ENCODE measurements at regions not wholly inside any gene's neighbourhood (a gene's known extent, or its start where the extent isn't known, plus 50 kb on each side); places are given as distances from the start of the nearest gene placed in this dataset.
A peak's percentile ranks its signal among the peaks of the same experiment; 100 is the strongest.
"Not testable (repeated sequence)": the region's sequence is repeated elsewhere in the genome, so short reads cannot be mapped to it uniquely, and the experiment has no call there.

DNA sequence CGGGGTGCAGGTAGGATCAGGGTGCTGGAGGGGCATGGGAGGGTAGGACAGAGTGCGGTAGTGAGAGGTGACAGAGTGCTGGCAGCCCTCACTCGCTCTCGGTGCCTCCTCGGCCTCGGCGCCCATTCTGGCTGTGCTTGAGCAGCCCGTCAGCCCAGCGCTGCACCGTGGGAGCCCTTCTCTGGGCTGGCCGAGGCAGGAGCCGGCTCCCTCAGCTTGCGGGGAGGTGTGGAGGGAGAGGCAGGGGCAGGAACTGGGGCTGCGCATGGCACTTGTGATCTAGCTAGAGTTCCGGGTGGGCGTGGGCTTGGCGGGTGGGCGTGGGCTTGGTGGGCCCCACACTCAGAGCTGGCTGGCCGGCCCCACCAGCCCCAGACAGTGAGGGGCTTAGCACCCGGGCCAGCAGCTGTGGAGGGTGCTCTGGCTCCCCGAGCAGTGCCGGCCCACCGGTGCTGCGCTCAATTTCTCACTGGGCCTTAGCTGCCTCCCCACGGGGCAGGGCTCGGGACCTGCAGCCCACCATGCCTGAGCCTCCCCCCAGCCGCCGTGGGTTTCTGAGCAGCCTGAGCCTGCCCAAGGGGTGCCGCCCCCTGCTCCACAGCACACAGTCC lies 112.8 kb upstream of the DUSP22 start:
- intact Hi-C loops (cut with DNase I), result no loop called here
- DNase-seq, result no peak

DNA sequence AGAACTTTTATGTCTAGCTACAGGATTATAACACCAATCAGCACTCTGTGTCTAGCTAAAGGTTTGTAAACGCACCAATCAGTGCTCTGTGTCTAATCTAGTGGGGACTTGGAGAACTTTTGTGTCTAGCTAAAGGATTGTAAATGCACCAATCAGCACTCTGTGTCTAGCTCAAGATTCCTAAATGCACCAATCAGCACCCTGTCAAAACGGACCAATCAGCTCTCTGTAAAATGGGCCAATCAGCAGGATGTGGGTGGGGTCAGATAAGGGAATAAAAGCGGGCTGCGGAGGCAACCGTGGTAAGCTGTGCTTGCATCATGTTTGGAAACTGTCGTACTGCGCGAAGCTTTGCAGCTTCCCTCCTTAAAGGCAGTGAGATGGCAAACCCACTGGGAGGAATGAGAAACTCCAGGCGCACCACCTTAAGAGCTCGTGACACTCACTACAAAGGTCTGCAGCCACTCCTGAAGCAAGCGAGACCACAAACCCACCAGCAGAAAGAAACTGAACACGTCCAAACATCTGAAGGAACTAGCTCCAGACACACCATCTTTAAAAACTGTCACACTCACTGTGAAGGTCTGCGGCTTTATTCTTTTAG lies 112.1 kb upstream of the DUSP22 start:
- intact Hi-C loops (cut with DNase I); DNase-seq: not testable (repeated sequence)

DNA sequence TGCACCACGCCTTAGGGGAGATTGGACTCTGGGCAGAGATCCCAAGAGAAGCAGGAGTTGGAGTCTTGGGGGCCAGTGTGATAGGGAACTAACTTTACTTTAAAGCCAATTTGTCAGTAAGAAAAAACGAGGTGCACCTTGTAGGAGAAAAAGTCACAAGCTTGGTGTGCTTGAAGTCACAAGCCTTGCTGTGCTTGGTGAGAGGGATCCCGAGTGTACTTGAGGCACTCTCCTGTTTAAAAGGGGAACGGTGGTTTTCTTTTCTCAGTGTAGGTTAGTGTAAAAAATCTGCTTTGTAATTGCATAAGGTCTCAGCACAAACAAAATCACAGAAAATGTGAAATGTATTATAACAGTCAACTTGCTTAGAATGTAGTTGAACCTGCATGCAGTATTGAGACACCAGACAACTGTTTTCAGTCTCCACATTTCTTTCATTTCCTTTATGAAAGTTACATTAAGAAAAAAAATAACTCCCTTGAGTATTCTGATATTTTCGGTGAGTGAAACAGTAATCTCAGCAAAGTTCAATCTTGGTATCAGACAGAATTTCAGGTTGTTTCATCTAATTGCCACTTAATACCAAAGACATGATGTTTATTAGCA lies 111.1 kb upstream of the DUSP22 start:
- intact Hi-C loops (cut with DNase I), result no loop called here

DNA sequence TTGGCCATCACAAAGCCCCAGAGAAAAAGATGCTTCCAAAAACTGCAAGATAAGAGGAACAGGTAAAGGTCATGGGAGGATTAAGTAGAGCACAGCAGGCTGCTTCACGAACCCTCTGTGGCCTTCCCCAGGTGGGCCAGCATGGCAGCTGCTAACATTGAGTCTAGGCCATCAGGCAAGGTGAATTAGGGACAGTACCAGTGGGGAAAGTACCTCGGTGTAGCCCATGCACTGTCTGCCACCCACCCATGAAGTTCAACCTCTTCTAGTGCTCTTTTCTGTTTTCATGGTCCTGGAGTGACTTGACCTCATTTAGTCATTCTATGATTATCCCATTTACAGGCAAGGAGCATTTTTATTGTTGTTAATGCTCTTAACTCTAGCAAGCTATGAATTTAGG lies 108.6 kb upstream of the DUSP22 start:
- intact Hi-C loops (cut with DNase I), result no loop called here

More for the DNA sequence above, 111.1 kb upstream of the DUSP22 start:
- no peak for DNase-seq

DNA sequence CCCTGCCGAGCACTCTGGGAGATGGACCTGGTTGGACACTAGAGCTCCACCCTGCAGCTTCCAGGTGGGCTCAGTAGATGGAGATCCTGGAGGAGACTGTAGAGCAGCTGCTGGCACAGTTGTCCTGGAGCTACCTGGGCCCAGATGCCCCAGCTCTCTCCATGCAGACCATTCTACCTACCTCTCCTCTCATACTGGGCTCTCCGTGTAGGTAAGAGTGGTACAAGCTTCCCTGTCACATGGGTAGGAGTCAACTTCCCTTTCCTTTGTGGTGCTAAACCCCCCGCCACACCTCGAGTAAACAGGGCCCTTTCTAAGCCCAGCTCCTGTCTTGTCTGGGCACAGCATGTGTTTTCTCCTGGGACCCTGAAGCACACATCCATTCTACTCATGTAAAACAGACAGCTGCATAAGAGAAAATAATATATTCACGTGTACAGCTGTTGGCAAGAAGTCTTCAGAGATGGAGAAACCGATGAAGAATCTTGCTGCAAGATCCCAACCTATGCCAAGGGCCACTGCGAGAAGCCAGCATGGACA lies 108.1 kb upstream of the DUSP22 start:
- peak in 1 of 10 donors; percentile 20 for DNase-seq
- intact Hi-C loops (cut with DNase I), result no loop called here

More for the DNA sequence above, 108.6 kb upstream of the DUSP22 start:
- DNase-seq, result no peak

DNA sequence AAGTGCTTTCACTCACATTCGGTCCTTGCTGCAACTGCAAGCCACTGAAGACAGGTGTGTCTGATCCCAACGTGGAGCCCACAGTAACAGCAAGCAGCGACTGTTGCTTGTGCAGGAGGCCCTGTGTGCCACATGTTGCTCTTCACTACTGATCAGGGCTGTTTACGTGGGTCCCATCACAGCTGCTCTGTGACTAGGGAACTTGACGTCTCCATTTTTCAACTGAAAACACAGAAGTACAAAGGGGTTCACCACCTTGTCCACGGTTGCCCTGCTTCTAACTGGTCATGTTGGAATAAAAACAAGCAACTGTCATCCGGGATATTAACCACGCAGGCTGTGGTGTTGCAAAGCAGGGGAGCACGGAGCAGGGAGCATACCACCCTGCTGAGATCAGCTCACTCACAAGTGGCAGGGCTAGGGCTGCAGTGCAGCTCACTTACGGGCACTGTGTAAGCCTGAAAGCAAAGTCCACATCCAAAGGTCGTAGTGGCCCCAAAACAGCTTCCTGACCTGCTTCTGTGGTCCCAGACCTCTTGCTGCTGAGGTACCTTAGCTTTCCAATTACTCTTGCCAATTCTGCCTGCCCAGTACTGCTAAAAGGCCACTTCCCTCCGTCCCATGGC lies 105.8 kb upstream of the DUSP22 start:
- intact Hi-C loops (cut with DNase I), result no loop called here
- peak in 1 of 10 donors; percentile 41 for DNase-seq

DNA sequence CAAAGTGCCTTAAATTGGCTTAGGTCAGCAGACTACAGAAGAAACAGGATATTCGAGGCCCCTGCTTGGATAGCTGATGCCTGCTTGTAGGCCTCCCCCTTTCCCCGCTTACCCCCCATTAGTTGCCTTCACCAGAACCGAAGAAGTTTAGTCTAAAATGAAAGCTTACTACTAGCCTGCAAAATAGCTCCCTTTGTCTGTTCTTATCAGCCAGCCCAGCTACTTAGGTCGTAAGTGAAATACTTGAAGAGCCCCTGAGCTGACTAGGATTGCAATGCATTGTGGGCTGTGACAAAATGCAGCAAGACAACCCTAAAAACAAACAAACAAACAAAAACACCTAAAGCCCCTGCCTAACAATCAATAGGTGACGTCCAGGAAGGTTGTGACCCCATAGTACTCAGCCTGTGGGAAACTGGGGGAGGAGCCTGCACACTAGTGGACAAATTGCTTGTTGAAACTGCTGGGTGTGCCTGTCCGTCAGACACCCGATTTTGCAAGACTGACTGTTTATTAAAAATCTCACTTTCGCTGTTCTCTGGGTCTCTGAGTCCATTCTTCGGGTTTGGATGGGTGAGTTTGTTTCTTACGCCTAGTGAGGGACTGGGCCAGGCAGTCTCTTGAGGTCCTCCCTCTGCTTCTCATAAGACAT lies 105.0 kb upstream of the DUSP22 start:
- no peak for DNase-seq
- intact Hi-C loops (cut with DNase I), result no loop called here

DNA sequence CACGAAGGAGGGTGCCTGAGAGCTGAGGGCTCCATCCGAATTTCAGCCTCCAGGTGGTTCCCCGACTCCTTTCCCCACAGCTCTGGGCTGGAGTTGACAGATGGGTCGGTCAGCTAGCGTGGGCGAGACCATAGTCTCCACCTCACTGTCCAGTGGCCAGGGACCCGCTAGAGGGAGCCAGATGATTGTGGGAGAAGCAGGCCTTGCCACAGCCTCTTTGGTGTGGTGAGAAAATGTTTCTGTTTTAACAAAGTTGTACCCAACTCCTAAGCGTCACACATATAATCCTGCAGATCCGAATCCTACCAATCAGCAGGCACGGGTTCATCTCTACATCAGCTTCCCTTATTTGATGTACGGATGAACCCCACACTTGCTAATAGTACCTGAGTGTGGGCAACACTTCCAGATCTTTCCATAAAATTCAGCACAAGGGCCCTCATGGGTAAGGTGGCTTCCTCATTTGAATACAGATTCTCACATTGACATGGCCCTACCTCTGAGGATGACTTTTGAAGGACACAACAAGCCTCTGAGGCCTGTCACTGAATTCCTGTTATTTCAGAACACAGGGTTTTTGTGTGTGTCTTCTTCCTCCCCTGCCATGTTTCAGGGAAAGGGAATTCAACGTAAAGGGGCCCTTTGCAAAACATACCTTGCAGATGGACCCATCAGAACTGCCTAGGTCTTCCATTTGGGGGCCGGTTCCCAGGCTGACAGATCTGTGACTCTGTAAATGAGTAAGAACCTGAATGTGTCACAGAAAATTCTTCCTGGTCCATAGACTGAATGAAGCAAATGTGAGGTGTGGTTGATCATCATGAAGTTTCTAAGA lies 103.2 kb upstream of the DUSP22 start:
- intact Hi-C loops (cut with DNase I), result no loop called here
- peak; percentile 57 to 97 (median 76) for DNase-seq

DNA sequence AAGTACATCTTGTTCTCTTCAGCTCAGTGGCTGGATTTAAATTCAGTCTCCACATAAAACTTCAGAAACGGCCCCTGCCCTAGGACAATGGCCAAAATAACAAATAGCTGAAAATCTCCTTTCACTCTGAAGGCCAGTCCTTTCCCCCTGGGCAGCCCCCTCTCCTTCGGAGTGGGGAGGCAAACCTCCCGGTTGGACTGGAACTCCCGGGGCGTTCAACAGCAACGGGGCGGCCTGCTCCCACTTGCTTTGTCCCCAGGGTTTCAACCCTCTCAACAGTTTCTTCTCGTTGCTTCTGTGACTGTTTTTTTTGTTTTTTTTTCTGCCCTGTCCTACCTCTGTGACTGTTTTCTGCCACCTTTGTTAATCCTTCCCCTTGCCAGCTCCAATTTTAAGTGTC lies 102.6 kb upstream of the DUSP22 start:
- DNase-seq, result no peak
- intact Hi-C loops (cut with DNase I), result no loop called here

DNA sequence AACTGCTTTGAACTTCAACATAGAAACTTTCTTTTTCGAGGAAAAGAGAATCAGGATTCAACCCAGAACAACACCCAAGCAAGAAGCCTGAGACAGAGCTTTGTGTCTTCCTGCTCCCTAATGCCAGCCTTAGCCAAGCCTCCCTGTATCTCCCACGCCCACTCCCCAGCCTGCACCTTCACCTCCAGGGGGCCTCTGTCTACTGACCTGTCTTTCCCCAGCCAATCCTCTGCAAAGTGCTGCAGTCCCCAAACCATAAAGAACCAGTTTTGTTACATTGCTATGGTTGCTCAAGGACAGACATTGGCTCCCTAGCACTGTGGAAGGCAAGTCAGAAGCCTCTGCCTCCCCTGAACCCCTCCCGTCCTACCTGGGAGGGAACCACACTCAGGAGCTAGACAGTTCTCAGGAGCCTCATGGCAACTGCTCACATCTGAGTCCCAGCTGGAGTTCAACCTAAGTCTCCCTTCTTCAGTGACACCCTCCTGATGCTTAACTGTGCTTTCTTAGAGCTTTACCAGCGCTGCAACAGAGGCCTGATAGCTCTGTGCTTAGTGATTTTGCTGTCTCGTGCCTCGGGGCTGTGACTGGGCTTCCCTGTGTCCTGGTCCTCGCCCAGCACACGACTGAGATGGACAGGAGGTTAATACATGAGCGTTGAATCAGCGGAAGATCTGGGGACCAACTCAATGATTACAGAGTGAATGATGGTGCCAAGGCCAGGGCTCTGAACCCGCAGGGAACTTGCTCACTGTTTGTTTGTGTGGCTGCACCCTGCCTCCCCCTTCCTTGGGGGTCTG lies 101.5 kb upstream of the DUSP22 start:
- intact Hi-C loops (cut with DNase I), result no loop called here
- no peak for DNase-seq

DNA sequence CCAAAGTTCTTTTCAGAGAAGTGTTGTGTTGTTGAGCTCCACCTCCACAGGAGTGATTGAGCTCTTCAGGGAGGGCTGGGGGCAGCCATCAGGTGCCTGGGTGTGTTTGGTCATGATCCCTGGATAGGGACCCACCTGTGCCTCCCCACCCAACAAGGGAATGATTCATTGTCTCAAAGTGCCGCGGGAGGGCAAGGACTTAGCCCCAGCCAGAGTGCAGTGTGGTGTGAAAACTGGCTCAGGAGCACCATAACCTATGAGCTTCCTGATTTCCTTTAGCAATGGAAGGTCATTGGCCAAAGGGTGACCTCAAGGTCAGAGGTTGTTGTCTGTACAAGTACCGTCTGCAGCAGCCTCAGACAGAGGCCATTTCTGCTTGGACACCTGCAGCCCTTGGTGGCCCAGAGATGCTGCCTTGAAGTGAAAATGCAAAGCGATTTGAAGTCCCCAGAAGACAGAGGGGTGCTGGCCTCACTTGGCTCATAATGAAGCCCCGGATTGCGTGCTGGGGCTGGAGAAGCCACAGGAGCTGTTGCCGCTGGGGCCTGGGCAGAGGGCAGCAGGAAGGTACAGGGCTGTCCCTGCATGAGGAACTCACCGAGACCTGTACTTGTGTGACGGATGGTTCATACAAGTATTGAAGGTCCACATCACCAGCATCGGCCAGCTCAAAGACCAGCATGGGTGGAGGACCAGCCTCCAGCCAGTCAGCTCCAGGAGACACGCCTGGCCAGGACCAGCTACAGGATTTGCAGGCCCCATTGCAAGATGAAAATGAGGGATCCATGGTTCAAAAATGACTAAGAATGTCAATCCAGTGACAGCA lies 100.6 kb upstream of the DUSP22 start:
- intact Hi-C loops (cut with DNase I), result no loop called here

DNA sequence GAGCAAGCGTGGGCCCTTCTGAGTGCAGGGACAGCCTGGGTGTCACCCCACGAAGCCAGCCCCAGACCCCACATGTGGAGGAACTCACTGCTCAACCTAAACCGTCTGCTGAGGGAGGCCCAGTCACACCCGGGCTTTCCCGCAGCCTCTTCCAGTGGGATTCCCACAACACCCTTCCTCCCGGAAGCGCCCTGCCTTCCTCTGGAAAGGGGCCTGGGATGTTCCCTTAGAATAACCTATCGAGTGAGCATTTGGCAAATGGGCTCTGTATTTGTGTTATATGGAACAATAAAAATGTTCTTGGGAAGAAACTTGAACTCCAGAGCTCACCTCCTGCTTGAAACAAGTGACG lies 100.0 kb upstream of the DUSP22 start:
- no peak for DNase-seq
- intact Hi-C loops (cut with DNase I), result no loop called here

More for the DNA sequence above, 100.6 kb upstream of the DUSP22 start:
- DNase-seq, result no peak

DNA sequence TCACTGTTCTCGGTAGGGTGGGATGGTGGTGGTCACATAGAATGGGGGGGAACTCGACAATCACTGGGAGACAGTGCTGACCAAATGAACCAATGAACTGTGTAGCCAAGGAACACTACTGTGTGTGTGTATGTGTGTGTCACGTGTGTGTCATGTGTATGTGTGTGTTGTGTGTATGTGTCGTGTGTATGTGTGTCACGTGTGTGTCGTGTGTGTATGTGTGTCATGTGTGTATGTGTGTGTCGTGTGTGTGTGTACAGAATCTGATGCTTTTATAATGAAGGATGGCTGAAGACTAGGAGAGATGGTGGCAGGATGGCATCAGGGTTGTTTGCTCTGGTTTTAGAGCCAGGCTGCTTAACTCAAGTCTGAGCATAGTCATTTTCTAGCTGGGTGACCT lies 99.1 kb upstream of the DUSP22 start:
- DNase-seq, result no peak
- intact Hi-C loops (cut with DNase I), result no loop called here

DNA sequence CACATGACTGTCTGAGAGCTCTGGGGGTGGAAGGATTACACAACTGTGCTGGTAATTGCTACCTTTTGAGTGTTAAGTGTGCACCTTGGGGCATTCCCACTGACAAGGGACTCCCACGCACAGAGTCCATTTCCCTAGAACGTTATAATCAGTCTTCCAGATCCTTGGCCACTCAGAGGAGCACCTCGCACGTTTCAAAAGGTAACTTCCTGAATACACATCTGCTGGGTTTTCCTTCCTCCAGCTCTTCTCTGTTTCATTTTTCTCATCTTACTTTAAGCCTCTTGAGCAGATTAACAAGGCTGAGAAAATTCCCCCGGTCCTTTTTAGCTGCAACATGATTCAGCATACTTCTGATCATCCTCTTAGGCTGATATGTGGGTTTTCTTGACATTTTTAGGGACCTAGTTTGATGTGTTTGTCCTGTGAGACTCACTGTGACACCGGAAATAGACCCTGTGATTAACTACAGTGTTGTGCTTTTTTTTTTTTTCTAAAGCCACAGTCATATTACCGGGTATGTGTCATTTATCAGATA lies 98.4 kb upstream of the DUSP22 start:
- intact Hi-C loops (cut with DNase I), result no loop called here

DNA sequence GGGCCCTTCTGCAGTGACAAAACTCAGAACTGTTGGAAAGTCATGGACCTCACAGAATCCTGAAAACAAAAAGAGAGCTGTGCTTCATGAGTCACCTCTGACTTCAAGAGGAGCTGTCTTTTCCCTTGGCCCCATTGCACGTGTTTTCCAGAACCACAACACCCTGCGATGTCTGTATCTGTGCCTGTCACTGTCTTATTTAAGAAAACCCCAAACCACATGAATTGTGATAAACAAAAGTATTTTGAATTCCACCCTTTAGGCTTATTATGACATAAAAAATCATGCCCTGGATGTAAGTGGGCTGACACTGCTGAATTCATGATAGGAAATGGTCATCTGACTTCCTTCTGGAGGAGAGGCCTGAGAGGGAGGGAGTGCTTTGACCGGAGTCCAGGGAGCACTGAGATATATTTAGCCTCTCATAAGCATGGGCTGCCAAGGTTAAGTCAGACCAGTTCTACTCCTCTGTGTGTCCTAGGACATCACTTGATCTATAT lies 96.4 kb upstream of the DUSP22 start:
- intact Hi-C loops (cut with DNase I), result no loop called here
- no peak for DNase-seq

More for the DNA sequence above, 98.4 kb upstream of the DUSP22 start:
- no peak for DNase-seq

DNA sequence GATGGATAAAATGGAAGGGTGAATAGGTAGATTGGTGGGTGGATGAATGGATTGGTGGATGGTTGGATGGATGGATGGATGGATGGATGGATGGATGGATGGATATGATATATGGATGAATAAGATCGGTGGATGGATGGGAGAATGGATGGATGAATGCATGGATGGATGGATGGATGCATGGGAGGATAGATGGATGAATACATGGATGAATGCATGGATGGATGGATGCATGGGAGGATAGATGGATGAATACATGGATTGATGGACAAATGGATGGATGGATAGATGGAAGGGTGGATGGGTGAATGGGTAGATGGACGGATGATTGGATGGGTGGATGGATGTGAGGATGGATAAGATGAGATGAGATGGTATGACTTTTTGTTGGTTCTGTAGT lies 95.7 kb upstream of the DUSP22 start:
- intact Hi-C loops (cut with DNase I), result no loop called here

DNA sequence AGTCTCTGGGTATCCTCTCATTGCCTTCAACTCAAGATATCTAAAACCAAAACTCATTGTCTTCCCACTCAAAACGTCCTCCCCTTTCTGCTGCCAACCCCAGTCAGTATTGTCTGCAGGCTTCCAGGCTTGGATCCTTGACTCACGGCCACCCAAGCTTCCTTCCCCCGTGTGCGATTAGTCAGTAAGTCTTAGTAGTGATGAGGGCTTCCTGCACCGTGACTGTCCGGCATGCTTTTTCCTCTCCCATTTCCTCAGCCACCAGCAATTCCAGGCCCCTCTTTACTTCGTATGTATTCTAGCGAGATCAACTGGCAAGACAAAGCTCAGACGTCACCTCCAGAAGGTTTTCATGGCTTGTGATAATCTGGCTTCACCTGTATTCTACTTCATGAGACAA lies 88.6 kb upstream of the DUSP22 start:
- no peak for DNase-seq
- intact Hi-C loops (cut with DNase I), result no loop called here

More for the DNA sequence above, 95.7 kb upstream of the DUSP22 start:
- DNase-seq, result no peak

DNA sequence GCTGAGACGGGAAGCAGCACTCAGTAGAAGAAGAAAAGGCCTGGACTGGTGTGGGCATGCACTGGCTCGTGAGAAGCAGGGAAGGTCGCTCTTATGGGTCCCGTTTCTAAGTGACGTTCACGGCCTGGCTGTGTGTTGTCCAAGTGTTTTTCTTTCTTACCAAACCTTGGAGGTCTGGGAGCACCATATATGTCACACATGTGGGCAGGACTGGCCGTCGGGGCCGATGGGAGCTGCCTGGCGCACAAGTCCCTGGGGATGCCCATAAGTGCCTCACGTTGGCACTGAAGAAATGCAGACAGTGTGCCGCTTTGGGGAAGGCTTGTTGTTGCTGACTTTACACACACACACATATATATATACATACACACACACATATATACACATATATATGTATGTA lies 86.0 kb upstream of the DUSP22 start:
- DNase-seq, result no peak
- intact Hi-C loops (cut with DNase I), result no loop called here
